ENCODE measurements at regions not wholly inside any gene's neighbourhood (a gene's known extent, or its start where the extent isn't known, plus 50 kb on each side); places are given as distances from the start of the nearest gene placed in this dataset.

DNA sequence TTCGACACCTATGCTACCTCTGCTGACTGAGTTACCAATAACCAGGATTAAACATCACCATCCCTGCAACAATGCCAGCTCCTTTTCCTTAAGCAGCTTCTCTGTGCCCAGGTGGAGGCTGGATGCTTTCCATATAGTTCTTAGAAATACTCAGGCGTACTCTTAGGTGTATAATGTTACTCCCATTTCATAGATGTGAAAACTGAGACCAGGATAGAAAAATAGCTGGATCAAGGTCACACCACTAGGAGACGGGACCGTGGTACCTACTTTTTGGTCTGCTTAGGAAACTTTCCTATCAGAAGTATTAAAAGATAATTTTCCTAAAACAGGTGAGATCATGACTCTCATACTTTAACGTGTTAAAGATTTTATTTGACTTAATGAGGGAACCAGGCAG lies 141.7 kb upstream of the RPL38 start:
- H3K4me3 ChIP-seq (ENCODE audit: low read depth in 2 of 2, low read length in 2 of 2), result no peak overlapping the region
- in situ Hi-C loops (cut with HindIII; ENCODE audit: low pct_unique_long_range_greater_than_20kb, low sequenced_read_pairs), result no loop called here
- BruUV-seq (replicated peaks), result no TSS peak
- ChIA-PET CTCF (no interaction called here), POLR2A (interaction anchor here (0.6 kb wide), 1 partner anchor 23 kb away, joined by 3 read pairs; no protein-coding TSS in a partner anchor)
- H3K27ac ChIP-seq (ENCODE audit: low read length), result no peak overlapping the region
- H3K9me3 ChIP-seq (ENCODE audit: control insufficient read depth, insufficient read depth, low read depth, low read length), result no peaks in the 10 kb centered on the region
- no peaks in the 10 kb centered on the region for H3K36me3 ChIP-seq (ENCODE audit: control insufficient read depth, insufficient read depth, low read length)
- H3K4me1 ChIP-seq (ENCODE audit: control insufficient read depth, insufficient read depth, low read length), result no peaks in the 10 kb centered on the region
- DNase-seq (ENCODE audit: low read depth, low spot score) (no peak), ATAC-seq (no peak)
- TF ChIP-seq, protein P1, sequence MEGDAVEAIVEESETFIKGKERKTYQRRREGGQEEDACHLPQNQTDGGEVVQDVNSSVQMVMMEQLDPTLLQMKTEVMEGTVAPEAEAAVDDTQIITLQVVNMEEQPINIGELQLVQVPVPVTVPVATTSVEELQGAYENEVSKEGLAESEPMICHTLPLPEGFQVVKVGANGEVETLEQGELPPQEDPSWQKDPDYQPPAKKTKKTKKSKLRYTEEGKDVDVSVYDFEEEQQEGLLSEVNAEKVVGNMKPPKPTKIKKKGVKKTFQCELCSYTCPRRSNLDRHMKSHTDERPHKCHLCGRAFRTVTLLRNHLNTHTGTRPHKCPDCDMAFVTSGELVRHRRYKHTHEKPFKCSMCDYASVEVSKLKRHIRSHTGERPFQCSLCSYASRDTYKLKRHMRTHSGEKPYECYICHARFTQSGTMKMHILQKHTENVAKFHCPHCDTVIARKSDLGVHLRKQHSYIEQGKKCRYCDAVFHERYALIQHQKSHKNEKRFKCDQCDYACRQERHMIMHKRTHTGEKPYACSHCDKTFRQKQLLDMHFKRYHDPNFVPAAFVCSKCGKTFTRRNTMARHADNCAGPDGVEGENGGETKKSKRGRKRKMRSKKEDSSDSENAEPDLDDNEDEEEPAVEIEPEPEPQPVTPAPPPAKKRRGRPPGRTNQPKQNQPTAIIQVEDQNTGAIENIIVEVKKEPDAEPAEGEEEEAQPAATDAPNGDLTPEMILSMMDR (IDR thresholded peaks at IDR 0.05), result no peak
- TF ChIP-seq SIN3A (IDR thresholded peaks at IDR 0.05; ENCODE audit: borderline replicate concordance, insufficient read depth, low read depth, low read length), result no peak
- TF ChIP-seq, protein P2, sequence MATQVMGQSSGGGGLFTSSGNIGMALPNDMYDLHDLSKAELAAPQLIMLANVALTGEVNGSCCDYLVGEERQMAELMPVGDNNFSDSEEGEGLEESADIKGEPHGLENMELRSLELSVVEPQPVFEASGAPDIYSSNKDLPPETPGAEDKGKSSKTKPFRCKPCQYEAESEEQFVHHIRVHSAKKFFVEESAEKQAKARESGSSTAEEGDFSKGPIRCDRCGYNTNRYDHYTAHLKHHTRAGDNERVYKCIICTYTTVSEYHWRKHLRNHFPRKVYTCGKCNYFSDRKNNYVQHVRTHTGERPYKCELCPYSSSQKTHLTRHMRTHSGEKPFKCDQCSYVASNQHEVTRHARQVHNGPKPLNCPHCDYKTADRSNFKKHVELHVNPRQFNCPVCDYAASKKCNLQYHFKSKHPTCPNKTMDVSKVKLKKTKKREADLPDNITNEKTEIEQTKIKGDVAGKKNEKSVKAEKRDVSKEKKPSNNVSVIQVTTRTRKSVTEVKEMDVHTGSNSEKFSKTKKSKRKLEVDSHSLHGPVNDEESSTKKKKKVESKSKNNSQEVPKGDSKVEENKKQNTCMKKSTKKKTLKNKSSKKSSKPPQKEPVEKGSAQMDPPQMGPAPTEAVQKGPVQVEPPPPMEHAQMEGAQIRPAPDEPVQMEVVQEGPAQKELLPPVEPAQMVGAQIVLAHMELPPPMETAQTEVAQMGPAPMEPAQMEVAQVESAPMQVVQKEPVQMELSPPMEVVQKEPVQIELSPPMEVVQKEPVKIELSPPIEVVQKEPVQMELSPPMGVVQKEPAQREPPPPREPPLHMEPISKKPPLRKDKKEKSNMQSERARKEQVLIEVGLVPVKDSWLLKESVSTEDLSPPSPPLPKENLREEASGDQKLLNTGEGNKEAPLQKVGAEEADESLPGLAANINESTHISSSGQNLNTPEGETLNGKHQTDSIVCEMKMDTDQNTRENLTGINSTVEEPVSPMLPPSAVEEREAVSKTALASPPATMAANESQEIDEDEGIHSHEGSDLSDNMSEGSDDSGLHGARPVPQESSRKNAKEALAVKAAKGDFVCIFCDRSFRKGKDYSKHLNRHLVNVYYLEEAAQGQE (IDR thresholded peaks at IDR 0.05; ENCODE audit: insufficient read depth in 1 of 2, low read depth in 2 of 2, low read length in 1 of 2), result no peak
- no peak for TF ChIP-seq TCF7L2 (IDR thresholded peaks at IDR 0.05; ENCODE audit: low read depth, low read length)
- TF ChIP-seq POLR2AphosphoS5 (IDR thresholded peaks at IDR 0.05; ENCODE audit: low read depth, low read length), result no peak
- peaks cover 44% of the 10 kb centered on the region for H3K27me3 ChIP-seq (ENCODE audit: control insufficient read depth, insufficient read depth, low read length)
- intact Hi-C loops (cut with micrococcal nuclease; ENCODE audit: unreplicated experiment), result no loop called here

DNA sequence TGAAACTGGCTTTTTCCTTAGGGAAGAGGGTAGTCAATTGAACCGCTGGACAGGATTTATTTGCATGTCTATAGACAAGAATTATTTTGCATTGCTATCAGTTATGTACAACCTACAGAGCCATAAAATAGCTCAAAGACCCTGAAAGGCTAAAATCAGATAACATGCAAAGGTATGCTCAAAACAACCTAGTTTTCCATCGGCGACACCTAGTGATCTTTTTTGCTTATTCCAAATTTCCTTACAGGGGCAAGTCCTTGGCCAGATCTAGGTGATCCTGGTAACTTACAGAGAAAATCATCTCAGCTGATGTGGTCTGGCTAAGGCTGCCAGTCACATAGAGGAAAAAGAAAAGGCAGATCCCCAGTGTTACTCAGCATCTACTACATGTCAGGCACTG lies 141.2 kb upstream of the RPL38 start:
- BruUV-seq (replicated peaks), result no TSS peak
- POLR2A ChIA-PET, result interaction anchor here (0.6 kb wide), 1 partner anchor 22 kb away, joined by 3 read pairs; no protein-coding TSS in a partner anchor
- Histone ChIP-seq H3K27me3 (ENCODE audit: control insufficient read depth, insufficient read depth, low read length) (peaks cover 43% of the 10 kb centered on the region), H3K4me1 (ENCODE audit: control insufficient read depth, insufficient read depth, low read length) (no peaks in the 10 kb centered on the region), H3K9me3 (ENCODE audit: control insufficient read depth, insufficient read depth, low read depth, low read length) (no peaks in the 10 kb centered on the region), H3K4me3 (ENCODE audit: low read depth in 2 of 2, low read length in 2 of 2) (no peak overlapping the region), H3K27ac (ENCODE audit: low read length) (no peak overlapping the region), H3K36me3 (ENCODE audit: control insufficient read depth, insufficient read depth, low read length) (no peaks in the 10 kb centered on the region)
- CTCF ChIA-PET, result no interaction called here
- no peak for ATAC-seq
- intact Hi-C loops (cut with micrococcal nuclease; ENCODE audit: unreplicated experiment) (no loop called here), in situ Hi-C loops (cut with HindIII; ENCODE audit: low pct_unique_long_range_greater_than_20kb, low sequenced_read_pairs) (no loop called here)
- TF ChIP-seq POLR2AphosphoS5 (IDR thresholded peaks at IDR 0.05; ENCODE audit: low read depth, low read length), result no peak
- TF ChIP-seq TCF7L2 (IDR thresholded peaks at IDR 0.05; ENCODE audit: low read depth, low read length), result no peak
- TF ChIP-seq, protein P2 (IDR thresholded peaks at IDR 0.05; ENCODE audit: insufficient read depth in 1 of 2, low read depth in 2 of 2, low read length in 1 of 2), result no peak
- TF ChIP-seq, protein P1 (IDR thresholded peaks at IDR 0.05), result no peak
- no peak for TF ChIP-seq SIN3A (IDR thresholded peaks at IDR 0.05; ENCODE audit: borderline replicate concordance, insufficient read depth, low read depth, low read length)
- no peak for DNase-seq (ENCODE audit: low read depth, low spot score)

All from Panc1 (cell line).